ENCODE measurements at regions not wholly inside any gene's neighbourhood (a gene's known extent, or its start where the extent isn't known, plus 50 kb on each side); places are given as distances from the start of the nearest gene placed in this dataset.

GRCh38 chr1:119288751-119289150, 79.8 kb upstream of the HAO2 start:
- no peak for TF ChIP-seq CTCF (IDR thresholded peaks at IDR 0.05; ENCODE audit: low read depth, low read length, missing control alignments)
- no peak for DNase-seq (ENCODE audit: extremely low read depth, low read depth)

GRCh38 chr1:119290297-119290696, 78.3 kb upstream of the HAO2 start:
- H3K4me3 ChIP-seq (replicated peaks; ENCODE audit: low read depth, low read length): no peak overlapping the region
- no peak for DNase-seq (ENCODE audit: extremely low read depth, low read depth)
- no peak for TF ChIP-seq CTCF (IDR thresholded peaks at IDR 0.05; ENCODE audit: low read depth, low read length, missing control alignments)

More at GRCh38 chr1:119288751-119289150, 79.8 kb upstream of the HAO2 start:
- no peak overlapping the region for H3K4me3 ChIP-seq (replicated peaks; ENCODE audit: low read depth, low read length)

- TF ChIP-seq CTCF (IDR thresholded peaks at IDR 0.05; ENCODE audit: low read depth, low read length, missing control alignments): no peak
- DNase-seq (ENCODE audit: extremely low read depth, low read depth): no peak
- no peak overlapping the region for H3K4me3 ChIP-seq (replicated peaks; ENCODE audit: low read depth, low read length)
Observed at GRCh38 chr1:119291611-119292206, 76.9 kb upstream of the HAO2 start.

- H3K4me3 ChIP-seq (replicated peaks; ENCODE audit: low read depth, low read length): no peak overlapping the region
- TF ChIP-seq CTCF (IDR thresholded peaks at IDR 0.05; ENCODE audit: low read depth, low read length, missing control alignments): no peak
- no peak for DNase-seq (ENCODE audit: extremely low read depth, low read depth)
Observed at GRCh38 chr1:119293797-119294196, 74.8 kb upstream of the HAO2 start.

- no peak for DNase-seq (ENCODE audit: extremely low read depth, low read depth)
- H3K4me3 ChIP-seq (replicated peaks; ENCODE audit: low read depth, low read length): no peak overlapping the region
- TF ChIP-seq CTCF (IDR thresholded peaks at IDR 0.05; ENCODE audit: low read depth, low read length, missing control alignments): no peak
Observed at GRCh38 chr1:119294199-119294598, 74.4 kb upstream of the HAO2 start.

- TF ChIP-seq CTCF (IDR thresholded peaks at IDR 0.05; ENCODE audit: low read depth, low read length, missing control alignments): no peak
Observed at GRCh38 chr1:119294722-119295121, 73.9 kb upstream of the HAO2 start.

More at GRCh38 chr1:119294722-119295121, 73.9 kb upstream of the HAO2 start:
- no peak for DNase-seq (ENCODE audit: extremely low read depth, low read depth)
- no peak overlapping the region for H3K4me3 ChIP-seq (replicated peaks; ENCODE audit: low read depth, low read length)
